Liver (tissue), 7 donors: ENCODE measurements at regions not wholly inside any gene's neighbourhood (a gene's known extent, or its start where the extent isn't known, plus 50 kb on each side); places are given as distances from the start of the nearest gene placed in this dataset.

Experiments
- DNase-seq: peaks from one replicate; pipeline ENCODE4 v3.0.0-alpha.2; 2017; ENCODE audit warnings: low spot score
- H3K27ac ChIP-seq, 2 donors: one replicate each; pipeline ENCODE4 v1.7.0; 2013; ENCODE audit warnings: inconsistent platforms in 2 of 2, low read length in 2 of 2, control low read depth in 1 of 2, low read depth in 1 of 2, mild to moderate bottlenecking in 1 of 2
- H3K27me3 ChIP-seq, 4 donors: one replicate each; pipeline versions ENCODE4 v1.6.1 to v1.7.0; 2013; ENCODE audit warnings: low read length in 3 of 4, inconsistent platforms in 1 of 4, mild to moderate bottlenecking in 1 of 4, moderate library complexity in 1 of 4; ENCODE audit not compliant: control insufficient read depth in 4 of 4, insufficient read depth in 4 of 4
- H3K36me3 ChIP-seq, 4 donors: one replicate each; pipeline versions ENCODE4 v1.6.1 to v1.7.0; 2013; ENCODE audit warnings: low read length in 3 of 4, mild to moderate bottlenecking in 3 of 4, low read depth in 1 of 4, moderate library complexity in 1 of 4; ENCODE audit not compliant: control insufficient read depth in 4 of 4, insufficient read depth in 3 of 4
- H3K4me1 ChIP-seq, 4 donors: one replicate each; pipeline versions ENCODE4 v1.6.1 to v1.7.0; 2013; ENCODE audit warnings: low read length in 3 of 4, mild to moderate bottlenecking in 3 of 4, moderate library complexity in 1 of 4; ENCODE audit not compliant: control insufficient read depth in 4 of 4, insufficient read depth in 4 of 4
- H3K4me3 ChIP-seq, 3 donors: one replicate each; pipeline versions ENCODE4 v1.6.1 to v1.7.0; 2013; ENCODE audit warnings: low read length in 3 of 3, control low read depth in 1 of 3, low read depth in 1 of 3, mild to moderate bottlenecking in 1 of 3
- H3K9ac ChIP-seq, 2 donors: one replicate each; pipeline ENCODE4 v1.7.0; 2013; ENCODE audit warnings: low read length in 2 of 2, mild to moderate bottlenecking in 2 of 2, moderate library complexity in 2 of 2, control low read depth in 1 of 2, low read depth in 1 of 2
- H3K9me3 ChIP-seq, 4 donors: one replicate each; pipeline versions ENCODE4 v1.6.1 to v1.7.0; 2013; ENCODE audit warnings: low read length in 3 of 4; ENCODE audit not compliant: control insufficient read depth in 4 of 4
- EGR1 ChIP-seq, 2 donors: IDR thresholded peaks; 2 replicates each; pipeline ENCODE4 v1.6.1; 2016 to 2018; ENCODE audit warnings: antibody characterized with exemption in 2 of 2, low read depth in 2 of 2
- FOXA1 ChIP-seq: IDR thresholded peaks from 2 replicates; pipeline ENCODE4 v1.6.1; 2016; ENCODE audit warnings: antibody characterized with exemption
- FOXA2 ChIP-seq: IDR thresholded peaks from 2 replicates; pipeline ENCODE4 v1.6.1; 2016; ENCODE audit warnings: antibody characterized with exemption
- GABPA ChIP-seq, 2 donors: IDR thresholded peaks in 1 of 2; conservative IDR thresholded peaks in 1 of 2; 2 replicates each; pipeline ENCODE4 v1.6.1; 2016; ENCODE audit warnings: antibody characterized with exemption in 2 of 2, mild to moderate bottlenecking in 1 of 2, moderate library complexity in 1 of 2
- HNF4A ChIP-seq, 2 donors: conservative IDR thresholded peaks; 2 replicates each; pipeline ENCODE4 v1.6.1; 2016; ENCODE audit warnings: antibody characterized with exemption in 2 of 2, mild to moderate bottlenecking in 2 of 2
- HNF4G ChIP-seq: IDR thresholded peaks from 2 replicates; pipeline ENCODE4 v1.6.1; 2016; ENCODE audit warnings: antibody characterized with exemption
- RAD21 ChIP-seq, 2 donors: IDR thresholded peaks; 2 replicates each; pipeline ENCODE4 v1.6.1; 2016; ENCODE audit warnings: antibody characterized with exemption in 2 of 2, mild to moderate bottlenecking in 2 of 2
- REST ChIP-seq: IDR thresholded peaks from 2 replicates; pipeline ENCODE4 v1.6.1; 2016; ENCODE audit warnings: antibody characterized with exemption, mild to moderate bottlenecking
- RXRA ChIP-seq, 2 donors: IDR thresholded peaks; 2 replicates each; pipeline ENCODE4 v1.6.1; 2017 to 2018; ENCODE audit warnings: antibody characterized with exemption in 2 of 2, mild to moderate bottlenecking in 1 of 2
- TAF1 ChIP-seq: conservative IDR thresholded peaks from 2 replicates; pipeline ENCODE4 v1.6.1; 2016; ENCODE audit warnings: antibody characterized with exemption, mild to moderate bottlenecking
- YY1 ChIP-seq: IDR thresholded peaks from 2 replicates; pipeline ENCODE4 v1.6.1; 2016; ENCODE audit warnings: antibody characterized with exemption, mild to moderate bottlenecking
- ZBTB33 ChIP-seq: IDR thresholded peaks from 2 replicates; pipeline ENCODE4 v1.6.1; 2016; ENCODE audit warnings: antibody characterized with exemption
- TF ChIP-seq, protein P1 (sequence below): IDR thresholded peaks from 2 replicates; pipeline ENCODE4 v1.6.1; 2016; ENCODE audit warnings: antibody characterized with exemption
- TF ChIP-seq, protein P2 (sequence below): IDR thresholded peaks from 2 replicates; pipeline ENCODE4 v1.6.1; 2016; ENCODE audit warnings: antibody characterized with exemption
- TF ChIP-seq, protein P3 (sequence below): fragments of 150-350 bp; IDR thresholded peaks from 2 replicates; pipeline ENCODE4 v1.5.1; 2017; ENCODE audit warnings: improper control_type of control experiment, low read depth, low read length; ENCODE audit not compliant: missing input control
- donor health status: healthy.
- donor health status: healthy.
- donor health status: healthy.
- donor health status: healthy.

DNA sequence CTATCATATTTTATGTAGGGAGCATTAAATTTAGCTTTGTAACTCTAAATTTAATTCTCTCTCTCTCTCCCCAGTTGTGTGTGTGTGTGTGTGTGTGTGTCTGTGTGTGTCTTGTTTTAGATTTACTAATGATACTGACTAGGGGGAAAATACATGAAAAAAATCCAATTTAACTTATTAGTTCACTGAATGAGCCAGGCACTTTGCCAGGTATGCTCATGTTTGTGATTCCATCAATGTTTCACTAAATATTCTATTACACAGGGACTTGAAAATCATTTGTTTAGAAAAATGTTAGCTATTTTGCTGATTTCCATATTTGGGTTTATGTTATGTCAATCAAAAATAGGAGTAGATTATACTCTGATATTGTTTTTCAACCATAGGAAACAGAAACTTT is 203.7 kb upstream of the ZNF804A start:
- no peak overlapping the region for H3K9ac ChIP-seq
- TF ChIP-seq, protein P1, sequence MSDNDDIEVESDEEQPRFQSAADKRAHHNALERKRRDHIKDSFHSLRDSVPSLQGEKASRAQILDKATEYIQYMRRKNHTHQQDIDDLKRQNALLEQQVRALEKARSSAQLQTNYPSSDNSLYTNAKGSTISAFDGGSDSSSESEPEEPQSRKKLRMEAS = no peak
- TF ChIP-seq GABPA (IDR thresholded peaks at IDR 0.05 in 1 of 2, conservative IDR thresholded peaks at IDR 0.05 in 1 of 2) (no peak), FOXA2 (no peak), FOXA1 (no peak), REST (no peak), YY1 (no peak), EGR1 (IDR thresholded peaks at IDR 0.05; ENCODE audit: low read depth in 2 of 2) (no peak), TAF1 (no peak), ZBTB33 (no peak), HNF4G (no peak), RAD21 (IDR thresholded peaks at IDR 0.05) (no peak), HNF4A (conservative IDR thresholded peaks at IDR 0.05) (no peak)
- TF ChIP-seq, protein P2, sequence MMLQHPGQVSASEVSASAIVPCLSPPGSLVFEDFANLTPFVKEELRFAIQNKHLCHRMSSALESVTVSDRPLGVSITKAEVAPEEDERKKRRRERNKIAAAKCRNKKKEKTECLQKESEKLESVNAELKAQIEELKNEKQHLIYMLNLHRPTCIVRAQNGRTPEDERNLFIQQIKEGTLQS = no peak
- TF ChIP-seq, protein P3, sequence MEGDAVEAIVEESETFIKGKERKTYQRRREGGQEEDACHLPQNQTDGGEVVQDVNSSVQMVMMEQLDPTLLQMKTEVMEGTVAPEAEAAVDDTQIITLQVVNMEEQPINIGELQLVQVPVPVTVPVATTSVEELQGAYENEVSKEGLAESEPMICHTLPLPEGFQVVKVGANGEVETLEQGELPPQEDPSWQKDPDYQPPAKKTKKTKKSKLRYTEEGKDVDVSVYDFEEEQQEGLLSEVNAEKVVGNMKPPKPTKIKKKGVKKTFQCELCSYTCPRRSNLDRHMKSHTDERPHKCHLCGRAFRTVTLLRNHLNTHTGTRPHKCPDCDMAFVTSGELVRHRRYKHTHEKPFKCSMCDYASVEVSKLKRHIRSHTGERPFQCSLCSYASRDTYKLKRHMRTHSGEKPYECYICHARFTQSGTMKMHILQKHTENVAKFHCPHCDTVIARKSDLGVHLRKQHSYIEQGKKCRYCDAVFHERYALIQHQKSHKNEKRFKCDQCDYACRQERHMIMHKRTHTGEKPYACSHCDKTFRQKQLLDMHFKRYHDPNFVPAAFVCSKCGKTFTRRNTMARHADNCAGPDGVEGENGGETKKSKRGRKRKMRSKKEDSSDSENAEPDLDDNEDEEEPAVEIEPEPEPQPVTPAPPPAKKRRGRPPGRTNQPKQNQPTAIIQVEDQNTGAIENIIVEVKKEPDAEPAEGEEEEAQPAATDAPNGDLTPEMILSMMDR = no peak
- no peak overlapping the region for H3K27ac ChIP-seq
- no peaks in the 10 kb centered on the region for H3K27me3 ChIP-seq
- H3K4me3 ChIP-seq = no peak overlapping the region
- no peaks in the 10 kb centered on the region for H3K36me3 ChIP-seq
- peaks cover 0 to 3% (median 0%) of the 10 kb centered on the region in 4 donors for H3K9me3 ChIP-seq
- no peak for DNase-seq
- H3K4me1 ChIP-seq = peaks cover 0 to 4% (median 0%) of the 10 kb centered on the region in 4 donors

- no peak for DNase-seq
- H3K4me1 ChIP-seq = no peaks in the 10 kb centered on the region
- H3K27me3 ChIP-seq = no peaks in the 10 kb centered on the region
- no peaks in the 10 kb centered on the region for H3K9me3 ChIP-seq
- no peak overlapping the region for H3K4me3 ChIP-seq
- H3K9ac ChIP-seq = no peak overlapping the region
- TF ChIP-seq, protein P3 = no peak
- no peak for TF ChIP-seq FOXA2
- TF ChIP-seq RXRA (IDR thresholded peaks at IDR 0.05) = no peak
- TF ChIP-seq FOXA1 = no peak
- no peak for TF ChIP-seq REST
- H3K27ac ChIP-seq = no peak overlapping the region
- H3K36me3 ChIP-seq = no peaks in the 10 kb centered on the region
Measured at GRCh38 chr2:184402381-184402780, 195.9 kb upstream of the ZNF804A start.
